OCI-LY7 (cell line): ENCODE measurements at regions not wholly inside any gene's neighbourhood (a gene's known extent, or its start where the extent isn't known, plus 50 kb on each side); places are given as distances from the start of the nearest gene placed in this dataset.

Source experiments
- BruUV-seq: library from RNA; stranded (reverse); fragments of 400-500 nt; replicated peaks from 2 replicates; lab custom pipeline; 2021; lab: Mats Ljungman, UMichigan
- CTCF ChIA-PET: fragments of 300-600 bp; sonication (Branson Sonifier 250); formaldehyde crosslinking; loops from one replicate; lab custom pipeline; 2022; ENCODE audit warnings: antibody characterized with exemption; ENCODE audit not compliant: unreplicated experiment; lab: Charles Lee
- POLR2A ChIA-PET: fragments of 300-600 bp; sonication (Branson Sonifier 250); formaldehyde crosslinking; loops from one replicate; lab custom pipeline; 2022; ENCODE audit warnings: antibody characterized with exemption; lab: Charles Lee
- DNase-seq: peaks from one replicate; pipeline ENCODE4 v3.0.0-alpha.2; 2015; ENCODE audit warnings: low spot score
- H2AFZ ChIP-seq: fragments of 200-600 bp; sonication (generic), shearing (Covaris generic); 2 replicates; pipeline ENCODE4 v1.6.1; 2014; ENCODE audit warnings: mild to moderate bottlenecking, antibody characterized with exemption, low read length, moderate library complexity
- H3K27ac ChIP-seq: fragments of 200-600 bp; sonication (generic); 2 replicates; pipeline ENCODE4 v1.5.1; 2014; ENCODE audit warnings: mixed run types, low read depth, mild to moderate bottlenecking, moderate library complexity, low read length, inconsistent platforms; ENCODE audit not compliant: poor library complexity, severe bottlenecking
- H3K36me3 ChIP-seq: fragments of 200-600 bp; sonication (generic); 2 replicates; pipeline ENCODE4 v1.6.1; 2014; ENCODE audit warnings: mild to moderate bottlenecking, antibody characterized with exemption, low read length, moderate library complexity, mixed read lengths; ENCODE audit not compliant: insufficient read depth
- H3K4me1 ChIP-seq: fragments of 200-600 bp; sonication (generic); 2 replicates; pipeline ENCODE4 v1.5.1; 2014; ENCODE audit warnings: mild to moderate bottlenecking, low read length; ENCODE audit not compliant: insufficient read depth, poor library complexity, severe bottlenecking
- H3K4me2 ChIP-seq: fragments of 200-600 bp; sonication (generic); 2 replicates; pipeline ENCODE4 v1.6.1; 2014; ENCODE audit warnings: mild to moderate bottlenecking, low read length
- H3K4me3 ChIP-seq: fragments of 200-600 bp; sonication (generic); 2 replicates; pipeline ENCODE4 v1.5.1; 2014; ENCODE audit warnings: mild to moderate bottlenecking, low read depth, low read length; ENCODE audit not compliant: poor library complexity, severe bottlenecking
- H3K79me2 ChIP-seq: fragments of 200-600 bp; sonication (generic); 2 replicates; pipeline ENCODE4 v1.6.1; 2016; ENCODE audit warnings: low read depth, mild to moderate bottlenecking, low read length, moderate library complexity, mixed read lengths; ENCODE audit not compliant: insufficient read depth
- H3K9me2 ChIP-seq: fragments of 200-600 bp; sonication (generic); 2 replicates; pipeline ENCODE4 v1.6.1; 2016; ENCODE audit warnings: mild to moderate bottlenecking, low read length, mixed read lengths; ENCODE audit not compliant: insufficient read depth
- H3K9me3 ChIP-seq: fragments of 200-600 bp; sonication (generic); 2 replicates; pipeline ENCODE4 v1.6.1; 2014; ENCODE audit warnings: mild to moderate bottlenecking, mixed run types, low read length, mixed read lengths
- H4K20me1 ChIP-seq: fragments of 200-600 bp; sonication (generic); 2 replicates; pipeline ENCODE4 v1.6.1; 2014; ENCODE audit warnings: mild to moderate bottlenecking, antibody characterized with exemption, low read length, moderate library complexity, mixed read lengths; ENCODE audit not compliant: insufficient read depth
- EZH2phosphoT487 ChIP-seq: fragments of 200-600 bp; sonication (generic); IDR thresholded peaks from 2 replicates; pipeline ENCODE4 v1.6.1; 2018; ENCODE audit warnings: low read depth, borderline replicate concordance, mild to moderate bottlenecking, mixed run types, antibody characterized with exemption, low read length, moderate library complexity, mixed read lengths
- intact Hi-C: fragments of 100-400 bp; cut with micrococcal nuclease; formaldehyde crosslinking; loops from one replicate; pipeline ENCODE4 v1.10.0; 2022; ENCODE audit not compliant: unreplicated experiment
- TF ChIP-seq, protein P1 (sequence below): fragments of 200-600 bp; sonication (generic); conservative IDR thresholded peaks from 2 replicates; pipeline ENCODE4 v1.5.1; 2014; ENCODE audit warnings: mild to moderate bottlenecking, antibody characterized with exemption, low read length, moderate library complexity, mixed read lengths

DNA sequence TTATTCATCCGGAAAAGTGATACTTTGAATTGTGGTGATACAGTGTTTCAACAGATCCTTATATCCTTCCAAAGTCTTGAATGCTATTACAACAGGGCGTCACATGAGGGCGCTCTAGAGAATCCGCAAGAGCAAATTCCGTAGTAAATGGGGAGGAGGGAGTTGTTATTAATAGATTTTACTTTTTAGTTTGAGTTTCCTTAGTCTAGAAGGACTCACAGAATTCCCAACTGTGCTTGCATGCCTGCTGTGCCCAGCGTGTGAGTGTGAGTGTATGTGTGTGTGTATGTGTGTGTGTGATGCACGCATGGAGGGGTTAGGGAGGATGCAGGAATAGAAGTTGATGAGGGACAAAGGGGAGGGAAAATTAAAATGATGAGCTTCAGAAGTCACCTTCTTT is 375.3 kb downstream of the C12orf75 start:
- H4K20me1 ChIP-seq: no peaks in the 10 kb centered on the region
- no peak overlapping the region for H2AFZ ChIP-seq
- DNase-seq: peak; percentile 29
- intact Hi-C loops: loop anchor here (5.0 kb wide), 1 partner anchor 432 kb away; the partner anchor contains the start of gene NUAK1
- no TSS peak for BruUV-seq
- H3K27ac ChIP-seq: no peak overlapping the region
- no peaks in the 10 kb centered on the region for H3K36me3 ChIP-seq
- H3K4me1 ChIP-seq: no peaks in the 10 kb centered on the region
- no peaks in the 10 kb centered on the region for H3K9me3 ChIP-seq
- CTCF ChIA-PET: no interaction called here
- H3K79me2 ChIP-seq: no peaks in the 10 kb centered on the region
- POLR2A ChIA-PET: interaction anchor here (1.4 kb wide), 1 partner anchor 8 kb away, joined by 4 read pairs; no protein-coding TSS in a partner anchor
- no peak for TF ChIP-seq EZH2phosphoT487
- TF ChIP-seq, protein P1, sequence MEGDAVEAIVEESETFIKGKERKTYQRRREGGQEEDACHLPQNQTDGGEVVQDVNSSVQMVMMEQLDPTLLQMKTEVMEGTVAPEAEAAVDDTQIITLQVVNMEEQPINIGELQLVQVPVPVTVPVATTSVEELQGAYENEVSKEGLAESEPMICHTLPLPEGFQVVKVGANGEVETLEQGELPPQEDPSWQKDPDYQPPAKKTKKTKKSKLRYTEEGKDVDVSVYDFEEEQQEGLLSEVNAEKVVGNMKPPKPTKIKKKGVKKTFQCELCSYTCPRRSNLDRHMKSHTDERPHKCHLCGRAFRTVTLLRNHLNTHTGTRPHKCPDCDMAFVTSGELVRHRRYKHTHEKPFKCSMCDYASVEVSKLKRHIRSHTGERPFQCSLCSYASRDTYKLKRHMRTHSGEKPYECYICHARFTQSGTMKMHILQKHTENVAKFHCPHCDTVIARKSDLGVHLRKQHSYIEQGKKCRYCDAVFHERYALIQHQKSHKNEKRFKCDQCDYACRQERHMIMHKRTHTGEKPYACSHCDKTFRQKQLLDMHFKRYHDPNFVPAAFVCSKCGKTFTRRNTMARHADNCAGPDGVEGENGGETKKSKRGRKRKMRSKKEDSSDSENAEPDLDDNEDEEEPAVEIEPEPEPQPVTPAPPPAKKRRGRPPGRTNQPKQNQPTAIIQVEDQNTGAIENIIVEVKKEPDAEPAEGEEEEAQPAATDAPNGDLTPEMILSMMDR: peak; percentile 98
- no peak overlapping the region for H3K4me2 ChIP-seq
- H3K9me2 ChIP-seq: no peaks in the 10 kb centered on the region
- no peak overlapping the region for H3K4me3 ChIP-seq

DNA sequence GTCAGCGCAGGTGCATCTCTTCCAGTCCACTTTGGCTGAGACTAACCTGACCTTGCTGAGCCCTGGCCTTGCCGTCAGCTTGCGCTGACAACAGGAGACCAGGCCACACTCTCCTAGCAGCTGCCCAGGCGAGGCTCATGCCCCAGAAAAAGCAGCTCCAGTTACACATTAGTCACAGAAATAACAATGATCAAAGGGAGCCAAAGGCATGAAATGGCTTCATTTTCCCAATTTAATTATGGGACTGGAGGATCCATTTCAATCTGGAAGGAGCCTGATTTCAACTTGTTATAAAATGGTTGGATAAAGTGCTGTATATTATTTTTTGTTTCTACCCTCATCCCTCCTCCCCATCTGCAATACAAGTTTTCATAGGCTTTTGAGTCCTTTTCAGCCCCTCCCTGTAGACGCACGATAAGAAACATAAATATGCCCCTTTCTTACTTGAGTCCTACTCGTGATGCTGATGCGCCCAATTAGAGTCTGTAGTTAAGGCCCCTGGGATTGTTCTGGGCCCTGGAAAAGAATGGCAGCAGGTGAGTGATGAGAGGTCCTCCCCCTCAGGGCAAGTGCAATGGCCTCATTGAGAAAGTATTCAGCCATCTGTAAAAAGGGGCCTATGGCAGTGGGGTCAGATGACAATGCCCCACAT is 376.0 kb downstream of the C12orf75 start:
- no peaks in the 10 kb centered on the region for H3K9me3 ChIP-seq
- no peak for DNase-seq
- no peaks in the 10 kb centered on the region for H3K4me1 ChIP-seq
- H3K4me3 ChIP-seq: no peak overlapping the region
- H2AFZ ChIP-seq: no peak overlapping the region
- no peaks in the 10 kb centered on the region for H3K79me2 ChIP-seq
- POLR2A ChIA-PET: no interaction called here
- no peak for TF ChIP-seq EZH2phosphoT487
- TF ChIP-seq, protein P1: no peak
- CTCF ChIA-PET: no interaction called here
- H4K20me1 ChIP-seq: no peaks in the 10 kb centered on the region
- H3K36me3 ChIP-seq: no peaks in the 10 kb centered on the region
- no peak overlapping the region for H3K27ac ChIP-seq
- intact Hi-C loops: loop anchor here (5.0 kb wide), 1 partner anchor 431 kb away; the partner anchor contains the start of gene NUAK1
- BruUV-seq: no TSS peak
- H3K4me2 ChIP-seq: no peak overlapping the region
- no peaks in the 10 kb centered on the region for H3K9me2 ChIP-seq

DNA sequence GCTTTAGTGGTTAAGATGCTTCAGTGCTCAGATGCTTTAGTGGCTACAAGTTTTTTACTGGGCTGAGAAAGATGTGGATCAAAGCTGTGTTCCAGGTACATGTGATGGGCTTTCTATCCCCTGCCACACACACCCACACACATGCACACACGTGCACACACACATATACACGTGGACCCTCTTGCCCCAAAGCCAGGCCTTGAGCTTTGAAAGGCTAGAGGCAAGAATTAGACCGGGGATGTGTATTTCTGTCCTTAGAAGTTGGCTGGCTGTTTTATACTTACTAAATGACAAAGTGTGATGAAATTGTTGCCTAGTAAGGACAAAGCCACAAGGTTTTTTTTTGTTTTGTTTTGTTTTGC is 376.5 kb downstream of the C12orf75 start:
- Histone ChIP-seq H2AFZ (no peak overlapping the region), H3K79me2 (no peaks in the 10 kb centered on the region), H3K36me3 (no peaks in the 10 kb centered on the region), H3K9me3 (no peaks in the 10 kb centered on the region), H3K4me3 (no peak overlapping the region), H3K9me2 (no peaks in the 10 kb centered on the region), H3K4me2 (no peak overlapping the region), H3K27ac (no peak overlapping the region), H4K20me1 (no peaks in the 10 kb centered on the region), H3K4me1 (no peaks in the 10 kb centered on the region)
- ChIA-PET POLR2A (no interaction called here), CTCF (no interaction called here)
- TF ChIP-seq, protein P1: no peak
- TF ChIP-seq EZH2phosphoT487: no peak
- no TSS peak for BruUV-seq
- intact Hi-C loops: loop anchor here (5.0 kb wide), 1 partner anchor 430 kb away; the partner anchor contains the start of gene NUAK1
- no peak for DNase-seq
